ENCODE measurements at regions not wholly inside any gene's neighbourhood (a gene's known extent, or its start where the extent isn't known, plus 50 kb on each side); places are given as distances from the start of the nearest gene placed in this dataset.

DNA sequence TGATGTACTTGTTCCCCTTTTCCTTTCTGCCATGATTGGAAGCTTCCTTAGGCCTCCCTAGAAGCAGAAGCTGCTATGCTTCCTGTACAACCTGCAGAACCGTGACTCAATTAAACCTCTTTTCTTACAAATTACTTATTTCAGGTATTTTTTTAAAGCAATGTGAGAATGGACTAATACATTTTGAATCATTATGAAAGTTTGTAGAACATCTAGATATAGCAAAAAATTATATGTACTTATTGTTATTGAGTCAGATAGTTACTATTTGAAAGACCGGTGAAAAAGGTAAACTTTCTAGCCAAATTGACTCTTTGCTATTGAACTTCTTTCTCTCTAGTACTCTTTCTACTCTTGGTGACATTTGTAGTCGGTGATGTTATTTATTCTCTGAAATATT is 777.3 kb upstream of the GALNTL6 start:
- intact Hi-C loops (cut with DNase I; ENCODE audit: low total_unique reads) (no loop called here), in situ Hi-C loops (cut with MboI; ENCODE audit: low sequenced_read_pairs in 4 of 4) (no loop called here)
- H3K4me3 ChIP-seq = no peak overlapping the region
- DNase-seq = no peak
- TF ChIP-seq, protein P1, sequence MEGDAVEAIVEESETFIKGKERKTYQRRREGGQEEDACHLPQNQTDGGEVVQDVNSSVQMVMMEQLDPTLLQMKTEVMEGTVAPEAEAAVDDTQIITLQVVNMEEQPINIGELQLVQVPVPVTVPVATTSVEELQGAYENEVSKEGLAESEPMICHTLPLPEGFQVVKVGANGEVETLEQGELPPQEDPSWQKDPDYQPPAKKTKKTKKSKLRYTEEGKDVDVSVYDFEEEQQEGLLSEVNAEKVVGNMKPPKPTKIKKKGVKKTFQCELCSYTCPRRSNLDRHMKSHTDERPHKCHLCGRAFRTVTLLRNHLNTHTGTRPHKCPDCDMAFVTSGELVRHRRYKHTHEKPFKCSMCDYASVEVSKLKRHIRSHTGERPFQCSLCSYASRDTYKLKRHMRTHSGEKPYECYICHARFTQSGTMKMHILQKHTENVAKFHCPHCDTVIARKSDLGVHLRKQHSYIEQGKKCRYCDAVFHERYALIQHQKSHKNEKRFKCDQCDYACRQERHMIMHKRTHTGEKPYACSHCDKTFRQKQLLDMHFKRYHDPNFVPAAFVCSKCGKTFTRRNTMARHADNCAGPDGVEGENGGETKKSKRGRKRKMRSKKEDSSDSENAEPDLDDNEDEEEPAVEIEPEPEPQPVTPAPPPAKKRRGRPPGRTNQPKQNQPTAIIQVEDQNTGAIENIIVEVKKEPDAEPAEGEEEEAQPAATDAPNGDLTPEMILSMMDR (IDR thresholded peaks at IDR 0.05 in 4 of 5, conservative IDR thresholded peaks at IDR 0.05 in 1 of 5) = no peak
- no peak for TF ChIP-seq POLR2A (IDR thresholded peaks at IDR 0.05)
- no peaks in the 10 kb centered on the region for H3K4me1 ChIP-seq
- H3K27ac ChIP-seq = no peak overlapping the region
- H3K27me3 ChIP-seq = no peaks in the 10 kb centered on the region
- H3K36me3 ChIP-seq = no peaks in the 10 kb centered on the region
- no peaks in the 10 kb centered on the region for H3K9me3 ChIP-seq
- ATAC-seq = no peak

DNA sequence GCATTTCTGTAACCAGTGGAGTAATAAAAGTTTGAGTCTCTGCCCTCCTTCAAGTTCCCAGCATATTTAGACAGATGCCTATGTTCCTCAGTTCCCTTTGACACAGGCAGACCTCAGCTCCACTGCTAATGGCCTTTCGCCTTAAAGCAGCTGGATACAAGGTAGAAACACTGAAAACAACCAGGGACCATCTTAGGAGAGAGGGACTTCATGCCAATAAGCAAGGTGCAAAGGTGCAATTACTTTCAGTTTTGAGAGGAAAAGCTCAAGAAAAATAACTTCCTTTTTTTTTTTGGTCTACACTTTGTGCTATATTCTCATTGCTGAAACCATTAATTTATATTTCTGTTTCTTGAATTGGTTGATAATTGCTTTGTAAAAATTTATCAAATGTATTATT is 781.9 kb upstream of the GALNTL6 start:
- no peak for ATAC-seq
- TF ChIP-seq POLR2A (IDR thresholded peaks at IDR 0.05) = no peak
- TF ChIP-seq, protein P1 (IDR thresholded peaks at IDR 0.05 in 4 of 5, conservative IDR thresholded peaks at IDR 0.05 in 1 of 5) = no peak
- Histone ChIP-seq H3K4me1 (no peaks in the 10 kb centered on the region), H3K27ac (no peak overlapping the region), H3K27me3 (no peaks in the 10 kb centered on the region), H3K9me3 (no peaks in the 10 kb centered on the region), H3K4me3 (no peak overlapping the region), H3K36me3 (no peaks in the 10 kb centered on the region)
- in situ Hi-C loops (cut with MboI; ENCODE audit: low sequenced_read_pairs in 4 of 4) = no loop called here
- no peak for DNase-seq
- intact Hi-C loops (cut with DNase I; ENCODE audit: low total_unique reads) = no loop called here

DNA sequence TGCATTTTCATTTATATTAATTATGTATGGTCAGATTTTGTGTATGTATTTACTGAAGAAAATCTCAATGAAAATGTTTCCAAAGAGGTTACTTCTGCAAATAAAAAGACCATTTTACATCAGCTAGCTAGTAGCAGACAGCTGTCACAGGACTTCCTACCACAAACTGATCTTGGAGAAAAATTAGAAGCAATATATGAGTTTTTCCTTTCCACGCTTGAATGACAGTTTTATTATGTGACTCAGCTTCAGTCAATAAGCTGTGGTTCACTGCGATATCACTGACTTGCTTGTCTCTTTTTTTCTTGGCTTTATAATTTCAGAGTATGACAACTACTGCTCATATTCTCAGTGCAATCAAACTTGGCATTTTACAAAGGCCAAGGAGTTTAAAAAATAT is 787.4 kb upstream of the GALNTL6 start:
- Histone ChIP-seq H3K9me3 (no peaks in the 10 kb centered on the region), H3K27me3 (no peaks in the 10 kb centered on the region), H3K27ac (no peak overlapping the region), H3K4me3 (no peak overlapping the region), H3K36me3 (no peaks in the 10 kb centered on the region), H3K4me1 (no peaks in the 10 kb centered on the region)
- DNase-seq (no peak), ATAC-seq (no peak)
- in situ Hi-C loops (cut with MboI; ENCODE audit: low sequenced_read_pairs in 4 of 4) (no loop called here), intact Hi-C loops (cut with DNase I; ENCODE audit: low total_unique reads) (no loop called here)
- TF ChIP-seq POLR2A (IDR thresholded peaks at IDR 0.05) = no peak
- TF ChIP-seq, protein P1 (IDR thresholded peaks at IDR 0.05 in 4 of 5, conservative IDR thresholded peaks at IDR 0.05 in 1 of 5) = no peak

DNA sequence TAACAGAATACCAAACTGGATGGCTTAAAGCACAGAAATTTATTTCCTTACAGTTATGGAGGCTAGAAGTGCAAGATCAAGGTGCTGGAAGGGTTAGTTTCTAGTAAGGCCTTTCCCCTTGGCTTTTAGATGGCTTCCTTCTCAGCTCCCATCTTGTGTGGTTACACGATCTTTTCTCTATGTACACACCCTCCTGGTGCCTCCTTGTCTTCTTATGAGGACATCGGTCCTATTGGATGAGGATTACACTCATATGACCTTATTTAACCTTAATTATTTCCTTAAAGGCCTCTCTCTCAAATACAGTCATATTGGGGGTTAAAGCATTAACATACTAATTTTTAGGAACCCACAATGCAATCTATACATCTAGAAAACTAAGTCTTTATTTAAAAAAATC is 787.9 kb upstream of the GALNTL6 start:
- TF ChIP-seq, protein P1 (IDR thresholded peaks at IDR 0.05 in 4 of 5, conservative IDR thresholded peaks at IDR 0.05 in 1 of 5) = no peak
- TF ChIP-seq POLR2A (IDR thresholded peaks at IDR 0.05) = no peak
- Histone ChIP-seq H3K27ac (no peak overlapping the region), H3K4me1 (no peaks in the 10 kb centered on the region), H3K27me3 (no peaks in the 10 kb centered on the region), H3K36me3 (no peaks in the 10 kb centered on the region), H3K4me3 (no peak overlapping the region), H3K9me3 (no peaks in the 10 kb centered on the region)
- in situ Hi-C loops (cut with MboI; ENCODE audit: low sequenced_read_pairs in 4 of 4) = no loop called here
- intact Hi-C loops (cut with DNase I; ENCODE audit: low total_unique reads) = no loop called here
- ATAC-seq = no peak
- no peak for DNase-seq

DNA sequence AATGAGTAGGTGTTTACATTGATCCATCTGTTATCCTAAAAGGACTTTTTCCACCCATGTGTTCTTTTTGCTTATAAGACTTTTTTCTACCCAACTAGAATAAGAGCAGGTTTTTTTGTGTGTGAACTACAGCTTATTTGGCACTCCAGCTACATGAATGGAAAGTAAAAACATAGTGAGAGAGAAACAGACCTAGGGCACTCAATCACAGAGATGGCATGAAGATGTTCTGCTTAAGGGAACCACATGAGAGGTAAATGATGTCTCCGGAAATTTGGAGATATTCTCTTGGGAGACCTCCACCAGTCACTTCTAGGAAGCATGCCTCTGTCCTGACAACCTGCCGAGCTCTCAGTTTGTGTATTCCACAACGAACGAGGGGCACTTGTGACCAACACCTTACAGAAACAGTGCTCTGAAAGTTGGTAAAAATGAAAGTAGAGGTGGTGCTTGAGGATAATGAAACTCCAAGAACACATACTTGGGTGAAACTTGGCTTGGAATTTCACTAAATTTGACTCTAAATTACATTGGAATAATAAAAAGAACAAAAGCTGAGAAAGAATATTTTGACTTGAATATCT is 788.4 kb upstream of the GALNTL6 start:
- Histone ChIP-seq H3K27ac (no peak overlapping the region), H3K4me1 (no peaks in the 10 kb centered on the region), H3K27me3 (no peaks in the 10 kb centered on the region), H3K4me3 (no peak overlapping the region), H3K36me3 (no peaks in the 10 kb centered on the region), H3K9me3 (no peaks in the 10 kb centered on the region)
- no peak for DNase-seq
- intact Hi-C loops (cut with DNase I; ENCODE audit: low total_unique reads) = no loop called here
- no peak for ATAC-seq
- in situ Hi-C loops (cut with MboI; ENCODE audit: low sequenced_read_pairs in 4 of 4) = no loop called here
- TF ChIP-seq, protein P1 (IDR thresholded peaks at IDR 0.05 in 4 of 5, conservative IDR thresholded peaks at IDR 0.05 in 1 of 5) = no peak
- TF ChIP-seq POLR2A (IDR thresholded peaks at IDR 0.05) = no peak

Data from gastrocnemius medialis (tissue), 4 donors.